HG02943 (cell line): ENCODE measurements at regions not wholly inside any gene's neighbourhood (a gene's known extent, or its start where the extent isn't known, plus 50 kb on each side); places are given as distances from the start of the nearest gene placed in this dataset.

Experiments used
- ATAC-seq: cut with Tn5 transposase; IDR thresholded peaks from one replicate; pipeline ENCODE4 v1.9.1; 2021; ENCODE audit warnings: mild to moderate bottlenecking, low read depth, moderate library complexity; ENCODE audit not compliant: unreplicated experiment

GRCh38 chr5:74363603-74364205 lies 276.8 kb downstream of the ENC1 start:
- ATAC-seq: no peak

- ATAC-seq: no peak
Observed at GRCh38 chr5:74361406-74362358, 278.8 kb downstream of the ENC1 start.

- ATAC-seq: no peak
Observed at GRCh38 chr5:74360535-74361210, 279.9 kb downstream of the ENC1 start.

- ATAC-seq: no peak
Observed at GRCh38 chr5:74357827-74358226, 282.7 kb downstream of the ENC1 start.

- no peak for ATAC-seq
Observed at GRCh38 chr5:74356009-74356695, 284.4 kb downstream of the ENC1 start.

GRCh38 chr5:74355041-74355824 lies 285.3 kb downstream of the ENC1 start:
- ATAC-seq: no peak

GRCh38 chr5:74352256-74352655 lies 288.3 kb downstream of the ENC1 start:
- ATAC-seq: no peak

- ATAC-seq: no peak
Observed at GRCh38 chr5:74342948-74343682, 297.4 kb downstream of the ENC1 start.

- ATAC-seq: no peak
Observed at GRCh38 chr5:74342182-74342581, 298.3 kb downstream of the ENC1 start.

- no peak for ATAC-seq
Observed at GRCh38 chr5:74341221-74341620, 299.3 kb downstream of the ENC1 start.

- no peak for ATAC-seq
Observed at GRCh38 chr5:74340476-74340875, 300.1 kb downstream of the ENC1 start.

GRCh38 chr5:74337984-74338310 lies 302.6 kb downstream of the ENC1 start:
- no peak for ATAC-seq

GRCh38 chr5:74337254-74337983 lies 303.1 kb downstream of the ENC1 start:
- ATAC-seq: no peak

GRCh38 chr5:74336297-74336696 lies 304.2 kb downstream of the ENC1 start:
- no peak for ATAC-seq

GRCh38 chr5:74334762-74335384 lies 305.7 kb downstream of the ENC1 start:
- ATAC-seq: no peak

GRCh38 chr5:74334062-74334761 lies 306.3 kb downstream of the ENC1 start:
- ATAC-seq: no peak

- ATAC-seq: no peak
Observed at GRCh38 chr5:74333430-74333829, 307.1 kb downstream of the ENC1 start.

GRCh38 chr5:74332682-74333081 lies 307.8 kb downstream of the ENC1 start:
- ATAC-seq: no peak
